ENCODE measurements at regions not wholly inside any gene's neighbourhood (a gene's known extent, or its start where the extent isn't known, plus 50 kb on each side); places are given as distances from the start of the nearest gene placed in this dataset.
"Not testable (repeated sequence)": the region's sequence is repeated elsewhere in the genome, so short reads cannot be mapped to it uniquely, and the experiment has no call there.

DNA sequence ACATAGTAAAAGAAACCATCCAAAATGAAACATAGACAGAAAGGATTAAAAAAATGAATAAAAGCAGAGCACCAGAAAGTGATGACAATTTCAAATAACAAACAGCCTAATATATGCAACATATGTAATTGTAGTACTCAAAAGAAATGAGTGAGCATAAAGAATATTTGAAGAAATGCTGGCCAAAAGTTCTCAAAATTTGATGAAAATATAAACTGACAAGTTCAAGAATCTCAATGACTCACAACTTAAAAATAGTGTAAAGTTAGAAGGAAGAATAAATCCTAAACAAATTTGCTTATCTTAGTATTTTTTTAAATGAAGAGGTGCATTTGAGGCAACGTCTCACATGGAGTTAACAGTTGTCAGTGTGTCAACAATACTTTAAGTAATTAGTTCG is 498.9 kb downstream of the SLC6A15 start:
- no peak for DNase-seq (ENCODE audit: low read depth in 2 of 3, low spot score in 2 of 3)

DNA sequence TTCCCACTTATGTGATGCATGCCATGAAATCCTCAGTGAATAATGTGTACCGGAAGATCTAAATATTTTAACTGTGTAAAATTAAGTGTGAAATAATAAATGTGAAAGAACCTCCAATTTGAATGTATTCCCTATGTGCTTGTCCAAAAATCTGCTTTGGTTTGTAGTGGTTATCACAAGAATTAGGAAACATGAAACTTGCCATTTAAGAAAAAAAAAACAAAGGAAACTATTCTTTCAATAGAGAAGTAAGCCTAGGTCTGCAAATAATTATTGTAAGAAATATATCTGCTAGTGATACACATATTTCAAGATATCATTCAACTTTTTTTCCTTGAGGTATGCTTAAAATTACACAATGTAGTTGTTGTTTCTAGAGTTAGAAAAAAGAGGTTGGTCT is 500.4 kb downstream of the SLC6A15 start:
- no peak for DNase-seq (ENCODE audit: low read depth in 2 of 3, low spot score in 2 of 3)

DNA sequence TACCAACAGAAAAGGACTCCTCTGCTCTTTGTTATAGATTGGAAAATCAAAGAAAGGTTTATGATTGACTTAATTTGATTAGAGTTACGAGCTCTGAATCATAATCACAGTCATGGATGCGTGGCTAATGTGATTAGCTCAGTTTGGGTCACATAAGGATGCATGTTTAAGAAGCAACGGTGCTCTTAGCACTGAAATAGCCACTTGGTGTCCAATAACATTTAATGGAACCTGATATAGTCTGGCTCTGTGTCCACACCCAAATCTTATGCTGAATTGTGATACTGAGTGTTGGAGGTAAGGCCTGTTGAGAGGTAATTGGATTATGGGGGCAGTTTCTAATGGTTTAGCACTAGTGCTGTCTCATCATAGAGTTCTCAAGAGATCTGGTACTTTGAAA is 501.6 kb downstream of the SLC6A15 start:
- no peak for DNase-seq (ENCODE audit: low read depth in 2 of 3, low spot score in 2 of 3)

DNA sequence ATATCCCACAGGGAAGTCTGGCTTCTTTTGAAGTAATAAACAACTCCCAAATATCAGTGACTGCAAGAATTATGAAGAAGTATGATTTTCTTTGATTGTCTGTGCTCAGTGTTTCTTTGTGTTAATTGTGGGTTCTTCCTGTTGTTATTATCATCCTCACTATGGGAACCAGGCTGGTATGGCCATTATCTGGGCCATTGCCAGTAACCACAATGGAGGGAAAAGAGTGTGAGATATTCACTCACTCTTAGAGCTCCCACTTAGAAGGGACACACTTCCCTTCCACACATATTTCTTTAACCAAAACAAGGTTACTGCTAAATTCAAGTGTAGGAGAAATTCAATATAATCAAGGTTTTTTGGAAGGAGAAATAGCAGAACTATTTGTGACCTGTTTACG is 503.7 kb downstream of the SLC6A15 start:
- DNase-seq (ENCODE audit: low read depth in 2 of 3, low spot score in 2 of 3), result no peak

DNA sequence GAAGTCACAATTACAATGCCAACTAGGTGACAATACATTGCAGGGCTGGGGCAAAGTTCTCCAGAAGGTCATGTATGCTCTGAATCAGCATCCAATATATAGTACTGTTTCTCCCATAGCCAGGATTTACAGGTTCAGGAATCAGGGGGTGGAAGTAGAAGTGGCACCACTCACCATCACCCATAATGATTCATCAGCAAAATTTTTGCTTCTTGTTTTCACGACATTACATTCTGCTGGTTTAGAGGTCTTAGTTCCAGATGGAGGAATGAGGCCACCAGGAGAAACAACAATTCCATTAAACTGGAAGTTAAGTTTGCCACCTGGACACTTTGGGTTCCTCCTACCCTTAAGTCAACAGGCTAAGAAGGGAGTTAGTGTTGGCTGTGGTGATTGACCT is 505.9 kb downstream of the SLC6A15 start:
- DNase-seq (ENCODE audit: low read depth in 2 of 3, low spot score in 2 of 3), result not testable (repeated sequence)

DNA sequence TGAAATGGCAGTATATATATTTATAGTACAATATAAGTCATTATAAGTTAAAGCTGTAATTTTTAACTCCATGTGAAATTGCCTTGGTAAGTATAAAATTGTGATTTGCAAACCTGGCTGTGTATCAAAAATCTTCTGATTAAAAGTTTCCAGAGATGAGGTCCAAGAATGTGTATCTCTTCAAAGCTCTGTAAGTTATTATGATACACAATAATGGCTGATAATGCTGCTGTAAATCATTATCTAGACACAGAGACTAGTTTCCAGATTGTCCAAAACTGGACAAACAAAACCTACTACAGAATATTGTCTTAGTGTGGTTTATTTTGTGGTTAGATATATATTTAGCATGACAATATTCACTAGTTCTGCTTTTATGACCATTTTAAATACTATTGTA is 514.8 kb downstream of the SLC6A15 start:
- DNase-seq (ENCODE audit: low read depth in 2 of 3, low spot score in 2 of 3), result no peak

DNA sequence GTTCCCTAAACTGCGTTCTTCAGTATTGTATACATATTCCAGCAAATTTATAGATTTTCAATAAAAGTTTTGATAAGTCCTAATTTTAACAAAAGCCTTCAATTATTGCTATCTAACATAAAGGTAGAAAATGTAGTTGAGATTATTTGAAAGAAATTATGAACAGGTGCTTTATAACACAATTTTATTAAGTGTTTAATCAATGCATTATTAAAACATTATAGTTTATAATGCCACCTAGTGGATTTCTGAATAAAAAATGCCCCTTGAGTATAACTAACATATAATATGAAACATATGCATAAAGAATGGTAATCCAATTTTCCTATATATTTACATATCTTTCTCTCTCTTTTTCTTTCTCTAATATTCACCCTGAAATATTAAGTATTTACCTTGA is 515.3 kb downstream of the SLC6A15 start:
- DNase-seq (ENCODE audit: low read depth in 2 of 3, low spot score in 2 of 3), result no peak

DNA sequence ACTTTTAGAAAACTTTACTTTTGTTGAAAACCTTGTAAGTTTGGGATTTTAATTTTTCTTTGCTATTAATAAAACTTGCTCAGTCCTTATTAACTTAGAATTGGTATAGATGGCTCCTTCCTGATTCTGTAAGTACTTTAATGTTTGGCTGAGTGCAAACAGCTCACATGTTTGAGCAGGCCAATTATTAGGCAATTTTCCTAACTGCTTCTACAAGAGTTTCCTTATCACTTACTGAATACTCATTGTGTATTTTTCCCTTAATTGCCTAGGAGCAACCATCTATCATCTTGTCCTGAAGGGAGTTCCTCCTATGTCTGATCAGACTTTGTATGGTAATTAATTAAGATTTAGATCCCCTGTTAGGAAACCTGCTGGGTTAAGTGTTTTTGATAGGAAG is 521.4 kb downstream of the SLC6A15 start:
- DNase-seq (ENCODE audit: low read depth in 2 of 3, low spot score in 2 of 3), result not testable (repeated sequence)

DNA sequence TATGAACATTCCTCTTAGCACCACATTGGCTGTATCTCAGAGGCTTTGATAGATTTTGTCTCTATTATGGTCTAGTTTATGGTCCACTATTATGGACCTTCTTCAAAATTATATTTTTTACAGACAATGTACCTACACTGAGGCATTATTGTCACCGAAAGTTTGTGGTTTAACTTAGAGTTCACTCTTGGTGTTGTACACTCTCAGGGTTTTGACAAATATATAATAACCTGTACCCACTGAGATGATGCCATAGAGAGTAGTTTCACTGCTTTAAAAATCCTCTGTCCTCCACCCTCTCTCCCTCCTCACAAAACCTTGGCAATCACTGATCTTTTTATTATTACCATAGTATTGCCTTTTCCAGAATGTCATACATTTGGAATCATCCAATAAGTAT is 528.2 kb downstream of the SLC6A15 start:
- no peak for DNase-seq (ENCODE audit: low read depth in 2 of 3, low spot score in 2 of 3)

DNA sequence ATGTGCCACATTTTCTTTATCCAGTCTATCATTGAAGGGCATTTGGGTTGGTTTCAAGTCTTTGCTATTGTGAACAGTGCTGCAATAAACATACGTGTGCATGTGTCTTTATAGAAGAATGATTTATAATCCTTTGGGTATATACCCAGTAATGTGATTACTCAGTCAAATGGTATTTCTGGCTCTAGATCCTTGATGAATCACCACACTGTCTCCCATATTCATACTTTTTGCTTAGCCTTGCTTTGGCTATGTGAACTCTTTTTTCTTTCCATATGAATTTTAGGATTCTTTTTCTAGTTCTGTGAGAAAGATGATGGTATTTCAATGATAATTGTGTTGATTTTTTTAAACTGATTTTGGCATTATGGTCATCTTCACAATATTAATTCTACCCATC is 530.1 kb downstream of the SLC6A15 start:
- DNase-seq (ENCODE audit: low read depth in 2 of 3, low spot score in 2 of 3), result not testable (repeated sequence)

DNA sequence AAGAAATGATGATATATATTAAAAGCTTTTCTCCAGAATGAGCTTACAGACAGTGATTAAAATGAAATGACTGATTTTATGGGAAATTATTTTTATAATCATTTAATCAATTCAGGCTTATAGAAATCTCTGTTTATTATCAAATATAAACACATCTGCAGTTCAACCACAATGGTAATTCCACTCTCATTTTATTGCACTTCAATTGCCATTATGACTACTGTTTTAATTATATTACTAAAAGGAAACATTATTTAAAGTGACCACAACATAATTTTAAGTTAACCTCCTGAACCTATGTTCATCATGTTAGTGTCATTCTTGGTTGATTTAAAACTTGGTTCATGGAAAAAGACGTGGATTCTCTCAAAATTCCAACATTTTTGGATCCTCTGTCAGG is 536.3 kb downstream of the SLC6A15 start:
- DNase-seq (ENCODE audit: low read depth in 2 of 3, low spot score in 2 of 3), result no peak

DNA sequence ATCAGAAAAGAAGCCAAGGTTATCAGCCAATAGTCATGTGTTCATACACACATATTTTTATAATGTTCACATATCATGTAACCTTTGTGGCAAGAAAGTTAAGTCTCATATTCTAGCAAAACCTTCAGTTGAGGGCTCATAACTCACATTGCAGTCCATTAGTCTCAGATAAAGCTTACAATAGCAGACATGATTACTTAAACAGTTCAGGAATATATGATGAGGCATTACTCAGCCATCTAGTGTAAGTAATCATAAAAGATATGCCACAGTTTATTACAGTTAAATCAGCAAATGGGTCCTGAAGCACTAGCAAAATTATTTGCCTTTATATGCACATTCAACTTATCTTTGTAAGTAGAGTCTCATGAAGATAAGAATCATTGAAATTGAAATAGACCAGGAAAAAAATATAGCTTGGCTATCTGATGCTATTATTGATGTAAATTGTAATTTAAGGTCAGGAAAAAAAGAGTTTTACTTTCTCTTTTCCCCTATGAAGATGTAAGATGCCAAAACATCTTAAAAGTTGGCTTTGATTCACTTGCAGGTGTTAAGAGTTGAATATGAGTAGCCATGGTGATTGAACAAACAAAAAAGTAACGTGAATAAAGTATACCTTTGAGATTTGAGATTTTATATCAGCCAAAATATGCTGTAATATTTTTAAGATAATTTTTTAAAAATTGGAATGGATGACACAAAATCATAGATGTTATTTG is 537.0 kb downstream of the SLC6A15 start:
- DNase-seq (ENCODE audit: low read depth in 2 of 3, low spot score in 2 of 3), result no peak

DNA sequence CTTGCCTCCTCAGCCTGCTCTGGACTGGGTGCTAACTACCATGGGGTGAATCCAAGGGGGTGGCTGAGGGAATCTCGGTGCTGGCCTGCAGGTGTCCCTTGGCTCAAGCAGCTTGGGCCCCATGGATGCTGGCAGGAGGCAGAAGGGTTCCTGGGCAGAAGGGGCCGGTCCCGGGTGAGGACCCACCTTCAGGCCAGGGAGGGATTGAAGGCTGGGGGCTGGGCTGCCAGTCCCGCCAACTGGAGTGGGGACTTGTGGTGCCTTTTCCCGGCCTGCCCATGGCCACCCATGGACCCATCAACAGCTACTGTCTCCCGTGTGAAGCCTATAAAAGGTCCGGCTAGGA is 550.1 kb downstream of the SLC6A15 start:
- DNase-seq (ENCODE audit: low read depth in 2 of 3, low spot score in 2 of 3), result no peak

DNA sequence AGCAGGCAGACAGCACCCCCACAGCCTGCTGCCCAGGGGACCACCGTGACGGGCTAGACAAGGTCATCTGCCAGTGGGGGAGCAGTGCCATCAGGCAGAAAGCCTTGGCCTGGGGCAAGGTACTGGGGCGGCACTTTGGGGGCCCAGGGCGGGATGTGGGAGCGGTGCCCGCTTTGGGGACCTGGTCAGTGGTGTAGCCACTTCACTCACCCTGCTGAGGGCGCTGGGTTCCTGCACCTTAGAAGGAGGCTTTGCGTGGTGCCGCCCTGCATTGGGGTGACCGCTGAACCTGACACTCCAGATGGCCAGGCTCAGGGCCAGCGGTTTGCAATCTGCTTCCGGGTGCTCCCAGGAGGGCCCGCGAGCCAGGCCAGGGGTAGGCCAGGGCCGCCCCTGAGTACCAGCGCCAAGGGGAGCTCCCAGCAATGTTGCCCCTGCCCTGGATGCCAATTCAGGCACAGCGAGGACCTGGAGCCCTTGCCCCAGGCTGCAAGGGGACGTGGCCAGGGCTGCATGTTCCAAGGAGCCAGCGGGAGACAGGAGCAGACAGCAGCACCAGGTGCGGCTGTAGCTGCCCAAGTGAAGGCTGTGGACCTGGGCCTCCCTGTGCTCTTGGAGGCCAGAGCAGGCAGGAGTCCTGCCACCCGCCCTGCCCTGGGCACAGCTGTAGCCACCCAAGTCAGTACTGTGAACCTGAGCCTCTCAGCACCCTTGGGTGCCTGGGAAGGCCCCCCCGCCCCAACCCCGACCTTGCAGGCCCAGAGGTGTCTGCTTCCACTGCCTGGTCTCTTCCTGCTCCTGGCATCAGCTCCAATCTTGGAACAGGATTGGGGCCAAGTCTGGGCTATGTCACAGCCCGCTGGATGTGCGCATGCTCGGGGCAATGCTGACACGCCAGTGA is 550.7 kb downstream of the SLC6A15 start:
- no peak for DNase-seq (ENCODE audit: low read depth in 2 of 3, low spot score in 2 of 3)

DNA sequence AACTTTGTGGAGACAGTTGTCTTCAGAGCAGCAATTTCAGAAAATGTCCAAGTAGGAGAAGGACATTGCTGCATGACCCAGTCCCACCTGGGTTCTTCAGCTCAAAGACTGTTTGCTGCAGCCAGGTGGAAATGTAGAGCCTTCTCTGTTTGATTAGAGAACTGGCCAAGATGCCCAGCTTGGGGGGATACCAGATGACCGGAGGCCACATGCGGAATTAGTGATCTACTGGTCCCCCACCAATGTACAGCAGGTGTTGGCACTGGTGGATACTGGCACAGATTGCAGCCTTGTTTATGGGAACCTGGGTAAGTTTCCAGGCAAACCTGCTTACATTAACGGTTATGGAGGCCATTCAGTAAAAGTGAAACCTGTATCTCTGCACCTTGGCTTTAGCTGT is 555.3 kb downstream of the SLC6A15 start:
- no peak for DNase-seq (ENCODE audit: low read depth in 2 of 3, low spot score in 2 of 3)

DNA sequence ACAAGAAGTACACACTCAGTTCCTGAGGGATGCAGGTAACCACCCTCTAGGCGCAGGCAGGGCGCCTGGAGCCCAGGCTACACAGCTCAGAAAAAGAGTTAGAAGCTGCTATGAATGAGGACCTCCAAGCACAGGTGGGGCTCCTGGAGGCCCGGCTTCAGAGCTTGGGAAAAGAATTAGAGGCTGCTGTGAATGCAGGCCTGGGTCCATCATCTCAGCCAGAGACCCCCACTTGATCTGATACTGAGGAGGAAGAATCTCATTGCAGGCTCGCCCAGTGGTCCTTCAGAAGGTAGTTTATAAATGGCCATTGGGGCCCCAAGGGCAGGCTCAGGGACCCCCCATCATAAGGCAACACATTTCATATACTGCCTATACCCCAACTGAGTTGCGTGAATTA is 556.4 kb downstream of the SLC6A15 start:
- DNase-seq (ENCODE audit: low read depth in 2 of 3, low spot score in 2 of 3), result no peak

DNA sequence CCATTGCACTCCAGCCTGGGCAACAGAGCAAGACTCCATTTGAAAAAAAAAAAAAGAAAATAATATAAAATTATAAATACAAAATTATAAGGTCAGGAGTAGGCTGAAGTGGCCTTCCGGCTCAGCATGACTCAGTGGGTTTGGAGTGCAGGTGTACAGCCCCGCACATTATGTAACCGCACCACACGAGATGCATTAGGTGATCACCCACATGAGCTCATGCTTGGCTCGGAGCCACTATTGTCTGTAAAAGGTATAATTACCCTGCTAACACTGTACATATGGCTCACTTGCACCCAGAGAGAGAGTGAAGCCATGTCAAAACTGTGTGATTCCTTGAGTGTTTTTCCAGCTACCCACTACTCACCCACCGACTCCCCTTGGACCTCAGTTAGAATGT is 557.0 kb downstream of the SLC6A15 start:
- no peak for DNase-seq (ENCODE audit: low read depth in 2 of 3, low spot score in 2 of 3)

DNA sequence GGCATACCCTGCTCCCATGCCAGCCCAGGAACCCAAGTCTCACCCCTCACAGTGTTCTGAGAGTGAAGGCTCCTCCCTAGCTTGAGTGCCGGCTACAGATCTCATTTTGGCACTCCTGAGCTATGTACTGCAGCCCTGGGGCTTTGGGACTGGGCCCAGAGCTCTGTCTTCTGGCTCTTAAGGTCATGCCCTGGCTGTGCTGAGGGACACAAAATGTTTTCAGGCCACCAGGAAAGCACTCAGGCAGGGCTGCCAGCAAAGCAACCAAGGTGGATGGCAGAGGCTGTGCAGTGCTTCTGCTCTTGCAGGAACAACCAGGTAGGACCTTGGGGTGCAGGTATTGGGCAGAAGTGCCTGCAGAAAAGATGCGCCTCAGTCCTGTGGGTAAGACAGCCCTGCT is 564.0 kb downstream of the SLC6A15 start:
- no peak for DNase-seq (ENCODE audit: low read depth in 2 of 3, low spot score in 2 of 3)

DNA sequence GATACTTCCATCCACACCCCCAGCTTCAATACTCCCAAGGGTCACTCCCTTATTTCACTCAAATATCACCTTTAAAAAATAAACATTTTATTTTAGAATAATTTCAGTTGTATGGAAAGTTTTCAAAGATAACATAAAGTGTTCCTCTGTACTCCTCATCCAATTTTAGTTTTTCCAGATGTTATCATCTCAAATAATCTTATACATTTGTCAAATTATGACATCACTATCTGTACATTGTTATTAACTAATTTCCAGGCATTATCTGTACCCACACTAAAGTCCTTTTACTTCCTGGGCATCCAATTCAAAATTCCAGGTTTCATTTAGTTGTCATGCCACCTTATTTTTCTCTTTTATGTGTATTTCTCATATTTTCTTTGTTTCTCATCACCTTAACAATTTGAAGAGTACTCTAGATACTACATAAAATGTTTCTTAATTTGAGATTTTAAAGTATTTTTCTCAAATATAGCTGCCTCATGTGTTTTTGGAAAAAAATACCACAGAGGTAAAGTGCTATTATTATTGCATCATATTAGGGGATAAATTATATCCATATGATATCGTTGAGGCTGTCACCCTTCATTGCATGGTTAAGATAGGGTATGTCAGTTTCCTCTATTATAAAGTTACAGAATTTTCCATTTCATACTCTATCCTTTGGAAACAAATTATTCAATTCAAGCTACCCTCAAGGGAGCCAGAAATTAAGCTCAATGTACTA is 571.0 kb downstream of the SLC6A15 start:
- DNase-seq (ENCODE audit: low read depth in 2 of 3, low spot score in 2 of 3), result no peak

DNA sequence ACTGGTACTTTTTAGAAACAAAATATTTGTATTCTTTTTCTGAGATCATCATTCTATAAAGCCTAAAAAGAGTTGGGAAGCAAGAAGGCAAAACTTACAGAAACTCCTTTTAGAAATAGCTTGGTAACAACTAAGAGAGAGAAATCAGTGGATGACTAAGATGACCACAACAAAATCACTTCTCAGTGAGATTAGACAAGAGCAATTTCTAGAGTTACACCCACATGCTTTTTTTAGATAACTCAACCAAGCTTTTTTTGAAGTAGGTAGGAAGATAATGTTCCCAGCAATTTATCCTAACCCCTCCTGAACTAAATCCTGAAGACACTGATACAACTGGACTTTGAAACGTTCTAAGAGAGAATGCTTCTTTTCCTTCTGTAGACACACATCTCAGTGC is 576.4 kb downstream of the SLC6A15 start:
- no peak for DNase-seq (ENCODE audit: low read depth in 2 of 3, low spot score in 2 of 3)

DNA sequence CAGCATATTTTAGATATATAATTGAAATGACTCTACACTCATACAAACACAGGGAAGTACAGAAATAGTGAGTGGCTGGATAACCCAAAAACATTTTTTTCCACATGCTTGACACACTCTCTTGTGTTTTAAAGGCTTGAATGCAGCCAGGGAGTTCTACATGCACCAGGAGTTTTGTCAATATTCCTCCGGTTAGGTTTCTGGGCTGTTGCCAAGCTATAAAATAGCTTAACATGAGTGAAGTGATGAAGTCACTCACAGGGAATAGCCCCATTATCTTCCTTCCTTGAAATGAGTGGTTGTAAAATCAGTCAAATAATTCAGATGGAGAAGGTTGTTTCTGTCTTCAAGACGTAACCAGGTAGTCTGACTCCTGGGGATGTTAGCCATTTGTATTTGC is 582.7 kb downstream of the SLC6A15 start:
- no peak for DNase-seq (ENCODE audit: low read depth in 2 of 3, low spot score in 2 of 3)

DNA sequence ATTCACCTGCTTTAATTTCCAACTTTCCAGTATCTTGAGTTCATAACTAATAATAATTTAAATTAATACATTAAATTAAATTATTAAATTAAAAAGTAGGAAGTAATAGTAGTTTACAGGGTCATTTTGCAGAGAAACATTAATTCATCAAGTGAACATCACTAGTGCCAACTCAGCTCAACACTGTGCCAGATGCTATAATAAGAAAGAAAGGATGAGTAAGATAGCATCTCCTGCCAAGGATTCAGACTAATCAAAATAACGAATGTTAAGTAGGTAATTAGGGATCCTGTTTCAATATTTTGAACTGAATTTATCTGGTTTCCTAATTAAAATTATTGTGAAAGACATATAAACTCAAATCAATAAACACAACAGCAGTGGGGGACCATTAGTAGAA is 596.7 kb downstream of the SLC6A15 start:
- no peak for DNase-seq (ENCODE audit: low read depth in 2 of 3, low spot score in 2 of 3)
